ENCODE measurements at regions not wholly inside any gene's neighbourhood (a gene's known extent, or its start where the extent isn't known, plus 50 kb on each side); places are given as distances from the start of the nearest gene placed in this dataset.

DNA sequence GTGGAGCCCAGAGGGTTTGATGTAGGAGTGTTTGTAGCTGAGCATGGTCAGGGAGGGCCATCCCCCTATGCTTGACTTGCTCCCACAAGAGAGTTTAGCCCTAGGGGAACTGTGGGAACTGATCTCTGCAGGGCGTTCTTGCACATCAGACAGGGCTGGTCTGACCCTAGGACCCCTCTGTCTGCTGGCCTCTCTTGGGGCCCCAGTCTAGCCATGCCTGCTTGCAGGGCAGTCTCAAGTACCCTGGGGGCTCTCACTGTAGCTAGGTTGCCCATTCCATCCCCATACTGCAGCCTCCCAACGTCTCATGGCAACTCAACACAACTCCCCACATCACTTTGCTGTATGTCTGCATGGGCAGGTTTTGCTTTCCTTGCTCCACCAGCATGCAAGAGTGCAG lies 1250.7 kb upstream of the B3GALT2 start:
- no peak for TF ChIP-seq CTCF (IDR thresholded peaks at IDR 0.05; ENCODE audit: unreplicated experiment)
- no TSS peak for BruUV-seq (replicated peaks)
- intact Hi-C loops (cut with micrococcal nuclease), result no loop called here
- Mint-ChIP-seq H3K27me3 (ENCODE audit: insufficient read depth, unreplicated experiment) (no peaks in the 10 kb centered on the region), H3K36me3 (ENCODE audit: insufficient read depth, unreplicated experiment) (no peaks in the 10 kb centered on the region), H3K4me1 (ENCODE audit: insufficient read depth, unreplicated experiment) (no peaks in the 10 kb centered on the region), H3K4me3 (ENCODE audit: unreplicated experiment) (no peak overlapping the region), H3K9me3 (ENCODE audit: unreplicated experiment) (peaks cover 7% of the 10 kb centered on the region), H3K27ac (ENCODE audit: low read depth, unreplicated experiment) (no peak overlapping the region)
- DNase-seq (ENCODE audit: unreplicated experiment), result no peak
- ChIA-PET POLR2A (no interaction called here), CTCF (no interaction called here)

- no peak for DNase-seq (ENCODE audit: unreplicated experiment)
- POLR2A ChIA-PET, result no interaction called here
- no peak overlapping the region for H3K4me3 Mint-ChIP-seq (ENCODE audit: unreplicated experiment)
- no TSS peak for BruUV-seq (replicated peaks)
- no peaks in the 10 kb centered on the region for H3K9me3 Mint-ChIP-seq (ENCODE audit: unreplicated experiment)
- CTCF ChIA-PET, result no interaction called here
- no peak for TF ChIP-seq CTCF (IDR thresholded peaks at IDR 0.05; ENCODE audit: unreplicated experiment)
- H3K27ac Mint-ChIP-seq (ENCODE audit: low read depth, unreplicated experiment), result no peak overlapping the region
- intact Hi-C loops (cut with micrococcal nuclease), result no loop called here
- H3K4me1 Mint-ChIP-seq (ENCODE audit: insufficient read depth, unreplicated experiment), result no peaks in the 10 kb centered on the region
- H3K36me3 Mint-ChIP-seq (ENCODE audit: insufficient read depth, unreplicated experiment), result no peaks in the 10 kb centered on the region
- no peaks in the 10 kb centered on the region for H3K27me3 Mint-ChIP-seq (ENCODE audit: insufficient read depth, unreplicated experiment)
These were observed 1244.7 kb upstream of the B3GALT2 start for GRCh38 chr1:194431121-194431520.

- ChIA-PET POLR2A (no interaction called here), CTCF (interaction anchor here (1.8 kb wide), 1 partner anchor 7 kb away, joined by 7 read pairs; no protein-coding TSS in a partner anchor)
- no peak for TF ChIP-seq CTCF (IDR thresholded peaks at IDR 0.05; ENCODE audit: unreplicated experiment)
- Mint-ChIP-seq H3K9me3 (ENCODE audit: unreplicated experiment) (no peaks in the 10 kb centered on the region), H3K4me1 (ENCODE audit: insufficient read depth, unreplicated experiment) (no peaks in the 10 kb centered on the region), H3K27me3 (ENCODE audit: insufficient read depth, unreplicated experiment) (no peaks in the 10 kb centered on the region), H3K36me3 (ENCODE audit: insufficient read depth, unreplicated experiment) (no peaks in the 10 kb centered on the region), H3K4me3 (ENCODE audit: unreplicated experiment) (no peak overlapping the region), H3K27ac (ENCODE audit: low read depth, unreplicated experiment) (no peak overlapping the region)
- no peak for DNase-seq (ENCODE audit: unreplicated experiment)
- intact Hi-C loops (cut with micrococcal nuclease), result no loop called here
- BruUV-seq (replicated peaks), result no TSS peak
These were observed 1234.3 kb upstream of the B3GALT2 start for GRCh38 chr1:194420706-194421105.

GRCh38 chr1:194419721-194420120 lies 1233.3 kb upstream of the B3GALT2 start:
- H3K9me3 Mint-ChIP-seq (ENCODE audit: unreplicated experiment), result peaks cover 6% of the 10 kb centered on the region
- DNase-seq (ENCODE audit: unreplicated experiment), result peak; percentile 17
- H3K36me3 Mint-ChIP-seq (ENCODE audit: insufficient read depth, unreplicated experiment), result no peaks in the 10 kb centered on the region
- no peaks in the 10 kb centered on the region for H3K27me3 Mint-ChIP-seq (ENCODE audit: insufficient read depth, unreplicated experiment)
- H3K27ac Mint-ChIP-seq (ENCODE audit: low read depth, unreplicated experiment), result no peak overlapping the region
- intact Hi-C loops (cut with micrococcal nuclease), result no loop called here
- no peak overlapping the region for H3K4me3 Mint-ChIP-seq (ENCODE audit: unreplicated experiment)
- no peaks in the 10 kb centered on the region for H3K4me1 Mint-ChIP-seq (ENCODE audit: insufficient read depth, unreplicated experiment)
- no TSS peak for BruUV-seq (replicated peaks)
- TF ChIP-seq CTCF (IDR thresholded peaks at IDR 0.05; ENCODE audit: unreplicated experiment), result no peak
- ChIA-PET POLR2A (no interaction called here), CTCF (interaction anchor here (1.0 kb wide), 1 partner anchor 77 kb away, joined by 3 read pairs; no protein-coding TSS in a partner anchor)
